Astrocyte (in vitro differentiated cells and primary cell): ENCODE measurements at regions not wholly inside any gene's neighbourhood (a gene's known extent, or its start where the extent isn't known, plus 50 kb on each side); places are given as distances from the start of the nearest gene placed in this dataset.

Source experiments
- DNase-seq: peaks from one replicate; pipeline ENCODE4 v3.0.0-alpha.2; 2010; ENCODE audit warnings: low read depth
- FAIRE-seq: peaks from 2 replicates; lab custom pipeline; 2011; peaks lifted over from hg19 to GRCh38; lab: Jason Lieb, UNC
- H2AFZ ChIP-seq: 2 replicates; pipeline ENCODE4 v1.6.0; 2012; ENCODE audit warnings: low read depth, low read length, inconsistent platforms
- H3K27ac ChIP-seq: 2 replicates; pipeline ENCODE4 v1.5.1; 2011; ENCODE audit warnings: low read depth, low read length, inconsistent platforms
- H3K27me3 ChIP-seq: 2 replicates; pipeline ENCODE4 v1.6.0; 2011; ENCODE audit warnings: low read length, inconsistent platforms; ENCODE audit not compliant: insufficient read depth
- H3K36me3 ChIP-seq: 2 replicates; pipeline ENCODE4 v1.5.1; 2011; ENCODE audit warnings: low read length, inconsistent platforms; ENCODE audit not compliant: insufficient read depth
- H3K4me1 ChIP-seq: 2 replicates; pipeline ENCODE4 v1.5.1; 2011; ENCODE audit warnings: low read length, inconsistent platforms; ENCODE audit not compliant: insufficient read depth
- H3K4me2 ChIP-seq: 2 replicates; pipeline ENCODE4 v1.6.0; 2012; ENCODE audit warnings: low read length, inconsistent platforms
- H3K4me3 ChIP-seq: 2 replicates; pipeline ENCODE4 v1.5.1; 2011; ENCODE audit warnings: low read depth, mild to moderate bottlenecking, low read length, inconsistent platforms; ENCODE audit not compliant: insufficient read depth
- H3K79me2 ChIP-seq: 2 replicates; pipeline ENCODE4 v1.6.0; 2012; ENCODE audit warnings: mild to moderate bottlenecking, low read length, inconsistent platforms; ENCODE audit not compliant: insufficient read depth
- H3K9ac ChIP-seq: 2 replicates; pipeline ENCODE4 v1.6.0; 2012; ENCODE audit warnings: mild to moderate bottlenecking, low read length, inconsistent platforms
- H3K9me3 ChIP-seq: 2 replicates; pipeline ENCODE4 v1.5.1; 2012; ENCODE audit warnings: low read depth, mild to moderate bottlenecking, low read length, inconsistent platforms; ENCODE audit not compliant: insufficient read depth
- H4K20me1 ChIP-seq: 2 replicates; pipeline ENCODE4 v1.6.0; 2012; ENCODE audit warnings: low read length, inconsistent platforms; ENCODE audit not compliant: insufficient read depth
- H3K27ac Mint-ChIP-seq: one replicate; pipeline ENCODE4 v1.8.0; 2021; ENCODE audit warnings: mild to moderate bottlenecking, mixed read lengths; ENCODE audit not compliant: unreplicated experiment
- H3K27me3 Mint-ChIP-seq: one replicate; pipeline ENCODE4 v1.8.0; 2021; ENCODE audit warnings: low read depth, mixed read lengths; ENCODE audit not compliant: unreplicated experiment
- H3K36me3 Mint-ChIP-seq: one replicate; pipeline ENCODE4 v1.8.0; 2021; ENCODE audit warnings: low read depth, mixed read lengths; ENCODE audit not compliant: unreplicated experiment
- H3K4me1 Mint-ChIP-seq: one replicate; pipeline ENCODE4 v1.8.0; 2021; ENCODE audit warnings: low read depth, mixed read lengths; ENCODE audit not compliant: unreplicated experiment
- H3K4me3 Mint-ChIP-seq: one replicate; pipeline ENCODE4 v1.8.0; 2021; ENCODE audit warnings: mild to moderate bottlenecking, moderate library complexity, mixed read lengths; ENCODE audit not compliant: unreplicated experiment
- H3K9me3 Mint-ChIP-seq: one replicate; pipeline ENCODE4 v1.8.0; 2021; ENCODE audit warnings: mild to moderate bottlenecking, mixed read lengths; ENCODE audit not compliant: unreplicated experiment
- EZH2 ChIP-seq: IDR thresholded peaks from 2 replicates; pipeline ENCODE4 v1.6.1; 2012; ENCODE audit warnings: mild to moderate bottlenecking, low read length, inconsistent platforms; ENCODE audit not compliant: insufficient read depth
- TF ChIP-seq, protein P1 (sequence below): IDR thresholded peaks from 2 replicates; pipeline ENCODE4 v1.5.1; 2011; ENCODE audit warnings: low read depth, mild to moderate bottlenecking, inconsistent platforms, low read length, moderate library complexity; ENCODE audit not compliant: insufficient read depth

GRCh38 chr7:32167256-32167655 lies 97.0 kb upstream of the PDE1C start:
- H3K27ac ChIP-seq = no peak overlapping the region
- no peak overlapping the region for H3K9ac ChIP-seq
- no peaks in the 10 kb centered on the region for H3K27me3 ChIP-seq
- H4K20me1 ChIP-seq = no peaks in the 10 kb centered on the region
- Mint-ChIP-seq H3K9me3 (peaks cover under 1% of the 10 kb centered on the region), H3K4me1 (peaks cover 36% of the 10 kb centered on the region), H3K27ac (peak overlapping the region; percentile 29), H3K4me3 (no peak overlapping the region), H3K27me3 (no peaks in the 10 kb centered on the region), H3K36me3 (no peaks in the 10 kb centered on the region)
- no peak overlapping the region for H3K4me3 ChIP-seq
- no peak for FAIRE-seq
- TF ChIP-seq EZH2 = no peak
- TF ChIP-seq, protein P1, sequence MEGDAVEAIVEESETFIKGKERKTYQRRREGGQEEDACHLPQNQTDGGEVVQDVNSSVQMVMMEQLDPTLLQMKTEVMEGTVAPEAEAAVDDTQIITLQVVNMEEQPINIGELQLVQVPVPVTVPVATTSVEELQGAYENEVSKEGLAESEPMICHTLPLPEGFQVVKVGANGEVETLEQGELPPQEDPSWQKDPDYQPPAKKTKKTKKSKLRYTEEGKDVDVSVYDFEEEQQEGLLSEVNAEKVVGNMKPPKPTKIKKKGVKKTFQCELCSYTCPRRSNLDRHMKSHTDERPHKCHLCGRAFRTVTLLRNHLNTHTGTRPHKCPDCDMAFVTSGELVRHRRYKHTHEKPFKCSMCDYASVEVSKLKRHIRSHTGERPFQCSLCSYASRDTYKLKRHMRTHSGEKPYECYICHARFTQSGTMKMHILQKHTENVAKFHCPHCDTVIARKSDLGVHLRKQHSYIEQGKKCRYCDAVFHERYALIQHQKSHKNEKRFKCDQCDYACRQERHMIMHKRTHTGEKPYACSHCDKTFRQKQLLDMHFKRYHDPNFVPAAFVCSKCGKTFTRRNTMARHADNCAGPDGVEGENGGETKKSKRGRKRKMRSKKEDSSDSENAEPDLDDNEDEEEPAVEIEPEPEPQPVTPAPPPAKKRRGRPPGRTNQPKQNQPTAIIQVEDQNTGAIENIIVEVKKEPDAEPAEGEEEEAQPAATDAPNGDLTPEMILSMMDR = no peak
- DNase-seq = no peak
- no peaks in the 10 kb centered on the region for H3K79me2 ChIP-seq
- H3K4me1 ChIP-seq = peaks cover 23% of the 10 kb centered on the region
- H3K36me3 ChIP-seq = no peaks in the 10 kb centered on the region
- no peak overlapping the region for H2AFZ ChIP-seq
- H3K4me2 ChIP-seq = no peak overlapping the region
- no peaks in the 10 kb centered on the region for H3K9me3 ChIP-seq

DNA sequence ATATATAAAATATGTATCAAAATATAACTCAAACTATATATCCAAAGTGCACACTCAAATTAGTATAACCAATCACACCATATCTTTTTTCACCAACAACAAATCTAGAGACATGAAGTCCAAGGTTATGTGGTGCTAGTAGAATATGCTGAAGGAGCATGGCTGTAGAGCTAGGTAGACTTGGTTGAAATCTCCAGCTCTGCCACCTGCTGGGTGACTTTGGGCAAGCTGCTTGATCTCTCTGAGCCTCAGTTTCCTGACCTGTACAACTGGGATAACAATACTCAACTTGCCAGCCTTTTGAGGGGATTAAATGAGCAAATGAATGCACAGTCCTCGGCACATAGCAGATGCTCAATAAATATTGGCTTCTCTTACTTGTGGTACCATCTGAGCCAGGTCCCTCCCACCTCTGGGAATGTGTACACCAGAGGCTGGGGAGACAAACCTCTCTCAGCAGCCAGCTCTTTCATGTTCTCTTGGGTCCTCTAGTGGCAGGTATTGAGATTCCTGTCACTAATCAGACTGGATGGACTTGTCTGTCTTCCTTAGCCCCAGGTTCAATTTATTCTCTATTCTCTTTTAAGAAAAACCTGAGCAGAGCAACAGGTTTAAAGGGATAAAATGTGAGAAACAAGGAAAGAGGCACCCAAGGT lies 94.3 kb upstream of the PDE1C start:
- H3K9ac ChIP-seq = peak overlapping the region; percentile 77
- H4K20me1 ChIP-seq = no peaks in the 10 kb centered on the region
- peaks cover 38% of the 10 kb centered on the region for H3K4me1 ChIP-seq
- no peak for FAIRE-seq
- H2AFZ ChIP-seq = no peak overlapping the region
- no peaks in the 10 kb centered on the region for H3K36me3 ChIP-seq
- Mint-ChIP-seq H3K36me3 (no peaks in the 10 kb centered on the region), H3K4me1 (peaks cover 47% of the 10 kb centered on the region), H3K4me3 (no peak overlapping the region), H3K9me3 (no peaks in the 10 kb centered on the region), H3K27ac (peak overlapping the region; percentile 99), H3K27me3 (no peaks in the 10 kb centered on the region)
- H3K79me2 ChIP-seq = no peaks in the 10 kb centered on the region
- peak; percentile 78 for DNase-seq
- peak overlapping the region; percentile 99 for H3K27ac ChIP-seq
- H3K4me3 ChIP-seq = no peak overlapping the region
- H3K9me3 ChIP-seq = no peaks in the 10 kb centered on the region
- TF ChIP-seq, protein P1 = peak; percentile 68
- no peak for TF ChIP-seq EZH2
- H3K4me2 ChIP-seq = peak overlapping the region; percentile 24
- no peaks in the 10 kb centered on the region for H3K27me3 ChIP-seq

DNA sequence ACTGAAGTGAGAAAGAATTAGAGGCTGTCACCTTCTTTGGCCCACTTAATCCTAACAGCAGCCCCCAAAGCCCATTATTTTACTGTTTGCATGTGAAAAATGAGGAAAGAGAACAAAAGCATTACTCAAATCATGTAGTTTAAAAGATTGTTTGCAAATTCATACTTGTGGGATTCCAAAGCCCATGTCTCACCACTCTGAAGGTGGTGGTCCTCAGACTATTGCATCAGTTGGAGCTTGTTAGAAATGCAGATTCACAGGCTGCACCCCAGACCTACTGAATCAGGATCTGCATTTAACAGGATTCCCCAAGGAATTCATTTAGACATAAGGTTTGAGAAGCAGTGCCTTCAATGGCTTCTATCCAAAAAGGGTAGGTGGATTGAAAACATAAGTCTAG lies 93.7 kb upstream of the PDE1C start:
- no peak for FAIRE-seq
- H3K4me1 Mint-ChIP-seq = peaks cover 48% of the 10 kb centered on the region
- H4K20me1 ChIP-seq = no peaks in the 10 kb centered on the region
- H3K4me3 ChIP-seq = no peak overlapping the region
- H3K9me3 Mint-ChIP-seq = no peaks in the 10 kb centered on the region
- peak overlapping the region; percentile 99 for H3K27ac ChIP-seq
- no peaks in the 10 kb centered on the region for H3K36me3 Mint-ChIP-seq
- H3K27ac Mint-ChIP-seq = peak overlapping the region; percentile 99
- peak; percentile 71 for DNase-seq
- no peaks in the 10 kb centered on the region for H3K27me3 ChIP-seq
- no peak for TF ChIP-seq EZH2
- TF ChIP-seq, protein P1 = no peak
- H2AFZ ChIP-seq = no peak overlapping the region
- no peaks in the 10 kb centered on the region for H3K27me3 Mint-ChIP-seq
- no peaks in the 10 kb centered on the region for H3K79me2 ChIP-seq
- H3K9me3 ChIP-seq = no peaks in the 10 kb centered on the region
- no peak overlapping the region for H3K4me3 Mint-ChIP-seq
- H3K4me1 ChIP-seq = peaks cover 41% of the 10 kb centered on the region
- H3K4me2 ChIP-seq = peak overlapping the region; percentile 70
- H3K36me3 ChIP-seq = no peaks in the 10 kb centered on the region
- H3K9ac ChIP-seq = peak overlapping the region; percentile 77
